NCI-H1092 treated with DMSO at 0.1 percent for 48 hours (cell line): ENCODE measurements at regions not wholly inside any gene's neighbourhood (a gene's known extent, or its start where the extent isn't known, plus 50 kb on each side); places are given as distances from the start of the nearest gene placed in this dataset.

Experiments used
- DNase-seq: peaks from one replicate; lab custom pipeline; 2025; lab: John Stamatoyannopoulos, UW

GRCh38 chrY:12576278-12576677 is 124.8 kb upstream of the USP9Y start:
- no peak for DNase-seq

DNA sequence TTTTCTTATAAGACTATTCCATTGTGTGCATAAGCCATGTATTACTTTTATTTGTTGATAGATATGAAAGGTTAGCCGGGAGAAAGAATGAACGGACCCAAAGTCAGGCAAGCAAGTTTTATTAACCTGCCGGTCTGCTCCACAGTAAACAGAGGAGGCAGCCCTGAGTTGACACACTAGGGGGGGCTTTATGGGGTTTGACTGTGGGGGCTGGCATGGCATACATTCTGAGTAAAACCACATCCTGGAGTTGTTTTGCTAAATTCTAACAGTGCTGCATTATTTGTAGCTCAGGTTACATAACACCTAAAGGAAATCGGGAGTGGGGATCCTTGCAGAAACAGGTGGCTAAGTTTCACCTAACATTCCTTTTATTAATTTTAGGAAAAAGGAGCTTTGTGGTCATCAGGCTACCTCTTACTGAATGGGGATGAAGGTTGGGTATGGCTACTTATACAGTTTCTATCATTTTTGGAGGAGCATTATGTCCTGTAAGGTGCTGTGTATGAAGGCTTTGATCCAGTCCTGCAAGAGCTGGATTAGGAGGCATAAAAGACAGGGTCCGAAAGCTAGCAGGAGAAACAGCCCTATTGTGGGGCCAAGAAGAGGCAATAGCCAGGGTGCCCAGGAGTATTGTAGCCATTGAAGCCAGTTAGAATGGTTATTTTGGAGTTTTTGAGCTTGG is 107.4 kb upstream of the USP9Y start:
- DNase-seq: no peak

GRCh38 chrY:12598783-12599182 is 102.2 kb upstream of the USP9Y start:
- DNase-seq: no peak

GRCh38 chrY:12605426-12605825 is 95.6 kb upstream of the USP9Y start:
- DNase-seq: no peak

DNA sequence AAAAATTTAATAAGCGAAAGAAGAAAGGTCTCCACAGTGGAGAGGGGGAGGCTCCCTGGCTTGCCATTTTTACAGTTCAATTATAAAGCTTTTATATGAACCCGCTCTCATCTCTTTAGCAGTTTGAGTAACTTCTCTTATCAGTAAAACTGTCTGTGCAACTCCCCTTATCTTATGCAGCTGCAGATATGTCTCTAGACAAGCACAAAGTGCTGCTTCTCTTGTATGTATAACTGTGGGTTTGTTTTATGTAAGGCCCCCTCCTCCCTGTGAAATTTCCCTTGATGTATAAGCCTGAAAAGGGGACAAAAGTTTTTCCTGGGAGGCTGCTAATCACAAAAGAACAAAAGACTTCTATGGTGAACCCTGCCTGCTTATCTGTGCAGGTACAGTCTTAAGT is 90.2 kb upstream of the USP9Y start:
- no peak for DNase-seq

DNA sequence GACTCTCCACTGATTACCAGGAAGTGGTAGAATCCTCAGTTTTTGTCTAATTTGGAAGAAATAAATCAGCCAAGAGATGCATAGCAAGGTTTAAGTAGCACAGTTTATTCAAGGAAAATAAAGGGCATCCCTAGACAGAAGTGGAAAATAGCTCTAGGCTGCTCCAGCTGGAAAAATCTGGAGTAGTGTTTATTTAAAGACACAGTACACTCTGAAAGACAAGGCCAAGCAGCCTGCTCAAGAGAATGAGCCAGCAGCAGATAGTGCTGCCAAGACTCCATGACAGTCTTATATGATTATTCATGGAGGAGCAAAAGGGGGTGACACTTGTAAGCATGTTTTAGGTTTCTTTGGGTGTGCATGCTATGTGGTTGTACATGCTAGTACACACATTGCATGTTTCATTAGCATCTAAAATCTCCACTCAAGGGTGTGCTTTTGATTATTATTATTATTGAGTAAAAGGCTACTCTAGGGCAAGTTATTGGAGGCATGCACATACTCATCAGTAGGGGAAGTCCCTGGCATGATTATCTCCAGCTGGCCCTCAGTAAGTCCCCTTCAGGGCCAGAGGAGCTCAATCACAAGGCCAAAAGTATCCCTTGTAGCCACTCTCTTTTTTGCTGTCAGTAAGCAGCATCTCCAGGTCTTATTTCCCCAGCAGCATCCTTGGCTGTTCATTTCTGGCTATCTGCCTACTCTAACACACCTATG is 85.1 kb upstream of the USP9Y start:
- DNase-seq: no peak

- peak; percentile 2 for DNase-seq
Measured at GRCh38 chrY:12621454-12622081, 79.5 kb upstream of the USP9Y start.

DNA sequence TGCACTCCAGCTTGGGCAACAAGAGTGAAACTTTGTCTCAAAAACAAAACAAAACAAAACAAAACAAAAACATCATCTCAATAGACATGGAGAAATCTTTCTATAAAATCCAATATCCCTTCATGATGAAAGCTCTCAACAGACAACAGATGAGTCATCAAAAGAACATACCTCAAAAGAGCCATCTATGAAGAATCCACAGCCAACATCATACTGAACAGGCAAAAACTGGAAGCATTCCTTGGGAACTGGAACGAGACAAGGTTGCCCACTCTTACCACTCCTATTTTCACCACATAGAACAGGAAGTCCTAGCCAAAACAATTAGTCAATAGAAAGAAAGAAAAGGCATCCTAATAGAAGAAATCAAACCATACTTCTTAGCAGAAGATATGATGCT is 77.8 kb upstream of the USP9Y start:
- no peak for DNase-seq

GRCh38 chrY:12642986-12643385 is 58.0 kb upstream of the USP9Y start:
- DNase-seq: no peak

- DNase-seq: no peak
Measured at GRCh38 chrY:12643693-12644348, 57.2 kb upstream of the USP9Y start.

GRCh38 chrY:12651095-12651494 is 49.9 kb upstream of the USP9Y start:
- DNase-seq: no peak
